HG03097 (cell line): ENCODE measurements at regions not wholly inside any gene's neighbourhood (a gene's known extent, or its start where the extent isn't known, plus 50 kb on each side); places are given as distances from the start of the nearest gene placed in this dataset.
"Not testable (repeated sequence)": the region's sequence is repeated elsewhere in the genome, so short reads cannot be mapped to it uniquely, and the experiment has no call there.

ENCODE experiments used
- ATAC-seq: cut with Tn5 transposase; IDR thresholded peaks from one replicate; pipeline ENCODE4 v1.9.1; 2021; ENCODE audit not compliant: unreplicated experiment, low FRiP score

DNA sequence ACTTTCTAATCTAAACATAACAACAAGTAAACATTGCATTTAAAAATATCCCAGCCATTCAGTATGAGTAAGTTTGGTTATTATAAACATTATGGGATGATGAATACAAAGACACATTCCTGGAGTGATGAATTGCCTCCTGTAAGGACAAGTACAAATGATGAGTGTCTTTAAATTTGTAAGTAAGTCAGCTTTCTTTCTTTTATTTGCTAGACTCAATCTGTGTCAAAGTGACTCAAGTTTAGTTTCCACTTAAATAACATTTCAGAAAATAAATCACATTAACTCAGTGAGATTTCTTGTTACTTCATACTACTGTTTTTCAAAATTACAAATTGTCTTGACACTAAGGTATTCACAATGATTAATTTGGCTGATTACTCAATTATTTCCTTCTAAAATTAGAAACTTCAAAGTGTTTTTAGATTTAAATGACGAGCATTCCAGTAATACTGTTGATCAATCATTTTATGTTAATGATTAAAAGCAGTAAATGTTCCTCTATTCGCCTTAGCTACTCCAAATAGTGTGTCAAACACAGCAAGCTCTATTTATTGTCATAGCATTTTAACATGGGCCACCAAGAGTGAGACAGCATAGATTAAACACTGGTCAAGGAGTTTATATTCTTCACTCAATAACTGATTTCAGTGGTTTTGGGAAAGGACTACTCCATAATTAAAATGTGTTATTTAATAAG, 658.0 kb upstream of the MDGA2 start:
- no peak for ATAC-seq

DNA sequence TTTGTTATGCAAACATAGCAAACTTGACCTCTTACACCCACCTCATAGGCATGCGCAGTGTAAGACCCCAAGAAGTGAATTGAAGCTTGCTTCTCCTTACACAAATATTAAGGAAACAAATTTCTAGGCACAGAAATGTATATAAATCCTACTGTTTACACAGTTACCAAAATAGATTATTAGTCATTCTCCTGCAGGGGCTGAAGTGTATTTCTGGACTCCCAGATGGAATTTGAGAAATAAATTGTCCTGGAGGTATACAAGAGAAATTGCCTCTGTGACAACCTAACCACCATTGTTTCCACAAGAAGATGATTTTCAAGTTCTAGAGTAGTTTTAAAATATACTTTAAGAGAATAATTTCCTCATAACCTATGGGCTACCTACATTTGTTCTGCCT, 656.0 kb upstream of the MDGA2 start:
- no peak for ATAC-seq

DNA sequence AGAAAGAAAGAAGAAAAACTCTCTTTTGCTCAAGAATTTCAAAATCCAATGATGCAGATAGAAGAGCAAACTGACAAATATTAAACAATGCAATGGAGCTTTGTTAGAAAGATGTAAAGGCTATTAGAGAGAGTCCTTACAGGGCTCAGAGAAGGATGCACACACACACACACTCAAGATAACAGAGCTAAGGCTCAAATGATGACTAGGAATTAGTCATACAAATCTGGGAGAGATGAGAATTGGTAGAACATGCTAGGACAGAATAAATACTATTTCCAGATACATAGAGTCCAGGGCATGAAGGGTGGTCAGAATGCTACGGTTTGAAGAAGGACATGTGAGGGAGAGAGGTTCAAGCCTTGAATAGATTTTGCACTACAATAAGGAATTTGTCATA, 650.1 kb upstream of the MDGA2 start:
- ATAC-seq, result no peak

DNA sequence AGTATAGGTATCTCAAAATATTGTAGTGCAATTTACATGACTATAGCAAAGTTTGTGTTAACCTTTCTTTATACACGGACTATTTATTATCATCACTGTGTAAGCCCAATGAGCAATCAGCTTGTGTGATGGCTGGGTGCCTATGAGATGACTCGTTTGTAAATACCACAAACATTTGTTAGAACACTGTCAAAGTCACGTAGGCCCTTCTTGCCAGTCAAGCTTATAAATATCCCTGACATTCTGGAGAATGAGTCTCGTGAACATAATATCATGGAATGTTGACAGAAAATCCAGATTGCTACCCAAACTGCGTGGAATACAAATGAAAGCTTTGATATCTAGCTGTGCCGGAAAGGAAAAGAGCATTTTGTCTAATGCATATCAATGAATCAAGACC, 648.3 kb upstream of the MDGA2 start:
- ATAC-seq, result no peak

DNA sequence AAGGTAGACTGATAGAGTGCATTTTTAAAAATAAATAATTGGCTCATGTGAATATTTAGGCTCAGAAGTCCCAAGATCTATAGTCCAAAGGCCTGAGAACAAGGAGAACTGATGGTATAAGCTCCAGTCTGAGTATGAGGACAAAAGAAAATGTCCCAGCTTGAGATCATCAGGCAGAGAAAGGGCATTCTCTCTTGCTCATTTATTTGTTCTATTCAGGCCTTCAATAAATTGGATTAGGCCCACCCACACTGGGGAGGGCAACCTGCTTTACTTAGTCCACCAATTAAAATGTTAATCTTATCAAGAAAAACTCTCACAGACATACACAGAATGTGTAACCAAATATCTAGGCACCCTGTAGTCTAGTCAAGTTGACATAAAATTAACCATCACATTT, 644.4 kb upstream of the MDGA2 start:
- ATAC-seq, result no peak

DNA sequence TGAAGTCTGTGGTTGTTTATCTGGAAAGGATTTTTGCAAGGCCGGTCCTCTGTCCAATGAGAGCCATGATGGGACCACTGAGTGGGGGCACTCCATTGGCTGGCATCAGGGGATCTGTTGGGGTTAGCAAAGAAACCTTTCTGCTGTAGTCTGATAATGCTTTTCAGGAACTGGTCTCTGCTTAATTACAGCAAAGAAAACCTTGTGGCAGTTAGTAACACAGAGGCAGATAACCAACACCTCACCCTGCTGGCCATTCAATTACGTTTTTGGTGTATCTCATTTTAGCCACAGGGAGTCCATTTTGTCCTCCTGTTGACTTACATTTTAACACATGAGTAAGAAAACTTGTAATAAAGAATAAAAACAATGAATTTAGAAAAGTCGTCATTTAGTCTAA, 629.3 kb upstream of the MDGA2 start:
- ATAC-seq, result no peak

- ATAC-seq, result no peak
These were observed 614.3 kb upstream of the MDGA2 start for GRCh38 chr14:48289701-48290100.

DNA sequence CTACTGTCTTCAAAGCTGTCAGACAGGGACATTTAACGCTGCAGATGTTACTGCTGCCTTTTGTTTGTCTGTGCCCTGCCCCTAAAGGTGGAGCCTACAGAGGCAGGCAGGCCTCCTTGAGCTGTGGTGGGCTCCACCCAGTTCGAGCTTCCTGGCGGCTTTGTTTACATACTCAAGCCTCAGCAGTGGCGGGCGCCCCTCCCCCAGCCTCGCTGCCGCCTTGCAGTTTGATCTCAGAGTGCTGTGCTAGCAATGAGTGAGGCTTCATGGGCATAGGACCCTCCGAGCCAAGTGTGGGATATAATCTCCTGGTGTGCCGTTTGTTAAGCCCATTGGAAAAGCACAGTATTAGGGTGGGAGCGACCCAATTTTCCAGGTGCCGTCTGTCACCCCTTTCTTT, 609.8 kb upstream of the MDGA2 start:
- ATAC-seq, result not testable (repeated sequence)

DNA sequence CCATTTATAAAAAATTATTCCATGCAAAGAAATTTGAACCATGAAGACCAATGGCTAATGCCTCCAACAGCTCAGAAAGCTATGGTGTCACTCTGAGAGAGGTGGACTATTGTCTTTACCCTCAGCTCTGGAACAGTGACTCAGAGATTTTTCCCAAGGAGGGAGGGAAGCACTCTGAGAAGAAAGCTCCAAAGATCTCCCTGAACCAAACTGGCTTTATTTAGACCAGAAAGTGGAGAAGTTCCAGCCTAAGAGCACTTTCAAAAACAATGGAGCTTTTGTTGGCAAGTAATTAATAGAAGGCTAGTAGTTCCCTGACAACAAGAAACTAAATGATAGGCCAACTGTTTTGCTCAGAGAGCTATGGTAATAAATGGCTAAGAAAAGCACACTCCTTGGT, 599.9 kb upstream of the MDGA2 start:
- ATAC-seq, result no peak

- no peak for ATAC-seq
These were observed 599.4 kb upstream of the MDGA2 start for GRCh38 chr14:48274826-48275225.

GRCh38 chr14:48267926-48268325, 592.5 kb upstream of the MDGA2 start:
- ATAC-seq, result not testable (repeated sequence)

- not testable (repeated sequence) for ATAC-seq
These were observed 590.8 kb upstream of the MDGA2 start for GRCh38 chr14:48266201-48266600.

GRCh38 chr14:48261436-48261835, 586.0 kb upstream of the MDGA2 start:
- no peak for ATAC-seq

GRCh38 chr14:48260394-48261295, 585.2 kb upstream of the MDGA2 start:
- not testable (repeated sequence) for ATAC-seq

GRCh38 chr14:48259876-48260275, 584.5 kb upstream of the MDGA2 start:
- ATAC-seq, result not testable (repeated sequence)

DNA sequence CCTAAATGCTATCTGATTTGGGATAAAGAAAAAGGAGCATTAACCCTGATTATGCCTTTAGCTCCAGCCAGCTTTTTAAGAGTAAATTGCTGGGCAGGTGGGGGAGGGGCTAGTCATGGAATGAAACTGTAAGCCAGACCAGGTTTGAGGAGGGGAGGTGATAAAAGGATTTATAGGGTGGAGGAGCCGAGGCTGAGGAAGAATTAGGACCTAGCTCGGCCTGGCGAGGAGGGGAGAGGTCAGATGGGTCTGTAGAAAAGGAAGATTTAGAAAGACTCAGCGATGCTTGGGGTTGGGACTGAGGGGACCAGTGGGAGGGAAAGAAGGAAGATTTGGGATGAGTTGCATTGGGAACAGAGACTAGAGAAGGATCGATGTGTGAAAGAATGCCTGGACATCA, 583.8 kb upstream of the MDGA2 start:
- ATAC-seq, result not testable (repeated sequence)

- not testable (repeated sequence) for ATAC-seq
These were observed 583.3 kb upstream of the MDGA2 start for GRCh38 chr14:48258703-48259102.

GRCh38 chr14:48253020-48253419, 577.6 kb upstream of the MDGA2 start:
- ATAC-seq, result no peak

DNA sequence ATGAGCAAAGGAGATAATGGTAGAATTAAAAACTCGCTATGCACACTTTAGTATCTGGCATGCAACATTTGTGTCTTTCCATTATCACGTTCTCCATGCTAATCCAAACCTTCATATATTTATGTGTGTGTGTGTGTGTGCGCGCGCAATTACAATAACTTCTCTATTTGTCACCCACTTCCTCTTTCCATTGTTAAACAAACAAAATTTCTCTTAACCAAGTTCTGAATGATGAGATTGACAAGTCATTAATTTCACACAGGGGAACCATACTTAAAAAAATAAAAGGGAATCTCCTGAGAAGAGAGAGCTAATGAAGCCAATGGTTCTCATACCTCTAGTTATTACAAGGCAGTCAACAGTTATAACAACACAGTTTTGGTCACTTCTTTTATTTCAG, 575.9 kb upstream of the MDGA2 start:
- ATAC-seq, result no peak

- ATAC-seq, result no peak
These were observed 575.2 kb upstream of the MDGA2 start for GRCh38 chr14:48250575-48250974.

DNA sequence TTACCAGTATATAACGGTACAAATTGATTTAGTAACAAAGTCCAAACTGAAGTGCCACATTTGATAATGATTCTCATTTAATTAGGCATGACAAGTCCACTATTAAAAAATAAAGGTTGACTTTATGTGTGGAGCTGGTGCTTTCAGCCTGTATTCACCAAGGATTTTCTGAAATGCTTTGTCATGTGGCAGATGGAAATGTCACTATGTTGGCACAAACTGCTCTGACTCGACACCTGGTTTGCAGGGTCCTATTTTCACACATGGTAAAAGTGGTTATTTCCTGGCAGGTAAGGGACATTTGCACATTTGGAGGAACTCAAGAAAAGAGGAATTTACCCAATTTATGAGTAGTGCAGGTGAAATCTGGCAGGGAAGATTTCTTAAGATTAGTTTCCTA, 572.6 kb upstream of the MDGA2 start:
- no peak for ATAC-seq

DNA sequence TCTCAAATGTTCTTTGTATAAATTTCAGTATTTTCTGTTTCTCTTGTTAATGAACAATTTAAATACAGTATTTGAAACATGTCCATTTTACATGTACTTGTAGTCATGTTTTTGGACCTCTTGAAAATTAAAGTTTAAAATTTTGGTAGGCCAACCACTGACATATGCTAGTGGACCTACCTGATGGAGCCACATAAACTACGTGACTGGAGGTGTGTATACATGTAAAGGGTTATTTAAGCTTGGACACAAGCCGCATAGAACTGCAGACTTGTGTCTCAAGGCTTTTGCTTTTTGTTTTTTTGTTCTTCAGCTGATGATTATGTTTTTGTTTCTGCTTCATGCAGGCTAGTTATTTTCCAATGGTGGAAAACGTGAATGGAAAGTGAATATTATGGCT, 568.5 kb upstream of the MDGA2 start:
- ATAC-seq, result no peak
